ENCODE measurements at regions not wholly inside any gene's neighbourhood (a gene's known extent, or its start where the extent isn't known, plus 50 kb on each side); places are given as distances from the start of the nearest gene placed in this dataset.
A peak's percentile ranks its signal among the peaks of the same experiment; 100 is the strongest.

GRCh38 chr10:110442746-110443145 lies 55.0 kb upstream of the DUSP5 start:
- no peak for DNase-seq

DNA sequence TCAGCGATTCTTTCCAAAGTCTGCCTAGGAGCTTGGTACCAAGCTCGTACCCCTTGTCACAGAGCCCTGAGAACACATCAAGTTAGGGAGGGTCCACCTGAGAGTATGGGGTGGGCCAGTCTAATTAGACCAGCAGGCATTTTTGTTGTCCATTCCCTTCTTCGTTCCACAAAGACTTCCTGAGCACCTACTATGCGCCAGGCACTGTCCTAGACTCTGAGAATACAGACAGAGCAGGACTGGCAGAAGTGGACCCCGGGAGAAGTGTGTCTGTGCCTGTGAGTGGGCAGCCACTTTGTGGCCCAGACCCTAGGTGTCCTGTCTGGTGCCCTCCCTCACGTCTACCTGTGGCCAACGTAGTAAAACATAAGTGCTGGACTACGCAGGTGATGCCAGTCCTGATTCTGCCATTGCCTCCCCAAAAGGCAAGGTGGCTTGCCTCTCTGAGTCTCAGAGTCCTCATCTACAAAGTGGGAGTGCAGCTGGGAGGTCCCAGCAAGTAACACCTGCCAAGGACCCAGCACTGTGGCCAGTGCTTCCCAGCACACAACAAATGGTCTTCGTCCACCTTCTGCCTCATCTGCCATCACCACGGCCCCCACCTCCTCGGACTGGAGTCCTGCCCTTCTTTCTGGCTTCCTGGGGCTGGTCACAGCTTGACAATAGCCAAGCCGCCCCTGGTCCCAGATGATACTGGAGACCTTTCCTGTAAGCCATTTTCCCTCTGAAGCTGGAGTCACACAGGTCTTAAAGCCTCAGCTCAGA lies 54.3 kb upstream of the DUSP5 start:
- DNase-seq, result no peak

GRCh38 chr10:110444004-110444337 lies 53.7 kb upstream of the DUSP5 start:
- DNase-seq, result peak; percentile 83

DNA sequence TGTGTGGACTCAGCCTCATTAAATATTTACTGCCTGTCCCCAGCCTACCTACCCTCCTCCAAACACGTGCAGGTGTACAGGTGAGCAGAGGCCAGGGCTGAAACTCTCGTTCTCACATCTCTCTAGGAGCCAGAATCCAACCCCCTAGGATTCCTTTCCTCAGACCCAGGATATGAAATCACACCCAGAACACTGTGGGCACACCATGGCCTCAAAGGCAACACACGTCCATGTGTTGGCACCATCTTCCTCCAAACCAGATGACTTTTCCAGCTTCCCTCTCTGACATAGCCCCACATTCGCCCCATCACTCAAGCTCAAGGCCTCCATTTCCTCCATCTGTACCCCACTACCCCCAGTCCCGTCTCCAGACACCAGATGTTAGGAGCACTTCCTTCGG lies 51.8 kb upstream of the DUSP5 start:
- no peak for DNase-seq

DNA sequence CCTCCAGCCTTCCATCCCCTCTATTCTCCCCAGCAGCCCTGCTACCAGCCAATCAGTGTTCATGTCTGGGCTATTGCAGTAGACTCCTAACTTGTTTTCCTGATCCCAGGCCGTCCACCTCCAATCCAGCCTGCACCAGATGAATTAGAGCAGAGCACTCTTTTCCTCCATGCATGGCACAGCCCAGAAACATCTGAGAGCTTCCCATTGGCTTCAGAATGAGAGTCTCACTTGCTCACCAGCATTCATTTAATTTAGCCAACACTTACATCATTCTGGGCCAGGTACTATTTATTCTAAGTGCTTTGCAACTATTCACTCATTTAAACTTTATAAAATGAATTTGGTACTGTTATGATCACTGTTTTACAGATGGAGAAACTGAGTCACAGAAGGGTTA lies 51.4 kb upstream of the DUSP5 start:
- no peak for DNase-seq

GRCh38 chr10:110446954-110447608 lies 50.6 kb upstream of the DUSP5 start:
- no peak for DNase-seq

GRCh38 chr10:110447886-110448285 lies 49.8 kb upstream of the DUSP5 start:
- DNase-seq, result no peak
